Endodermal cell (in vitro differentiated cells): ENCODE measurements at regions not wholly inside any gene's neighbourhood (a gene's known extent, or its start where the extent isn't known, plus 50 kb on each side); places are given as distances from the start of the nearest gene placed in this dataset.

Source experiments
- DNase-seq: peaks from one replicate; pipeline ENCODE4 v3.0.0-alpha.2; 2017
- H3K27ac ChIP-seq: 2 replicates; pipeline ENCODE4 v1.5.1; 2013; ENCODE audit warnings: mild to moderate bottlenecking, low read depth, low read length, moderate library complexity
- H3K27me3 ChIP-seq: 2 replicates; pipeline ENCODE4 v1.6.1; 2013; ENCODE audit warnings: mild to moderate bottlenecking, low read length, moderate library complexity; ENCODE audit not compliant: insufficient read depth, control insufficient read depth, poor library complexity, severe bottlenecking
- H3K36me3 ChIP-seq: 2 replicates; pipeline ENCODE4 v1.7.0; 2013; ENCODE audit warnings: mild to moderate bottlenecking, low read length, moderate library complexity; ENCODE audit not compliant: control insufficient read depth, insufficient read depth
- H3K4me1 ChIP-seq: one replicate; pipeline ENCODE4 v1.7.0; 2013; ENCODE audit warnings: low read length; ENCODE audit not compliant: control insufficient read depth, insufficient read depth
- H3K4me3 ChIP-seq: 2 replicates; pipeline ENCODE4 v1.5.1; 2013; ENCODE audit warnings: mild to moderate bottlenecking, low read length, moderate library complexity
- H3K9ac ChIP-seq: 2 replicates; pipeline ENCODE4 v1.6.1; 2013; ENCODE audit warnings: mild to moderate bottlenecking, low read length, moderate library complexity; ENCODE audit not compliant: poor library complexity, severe bottlenecking; ENCODE audit errors: extremely low read depth
- H3K9me3 ChIP-seq: 2 replicates; pipeline ENCODE4 v1.6.1; 2013; ENCODE audit warnings: mild to moderate bottlenecking, low read length, moderate library complexity; ENCODE audit not compliant: control insufficient read depth
- H3K27ac Mint-ChIP-seq: 2 replicates; pipeline ENCODE4 v1.8.0; 2020; ENCODE audit warnings: mixed read lengths
- H3K27me3 Mint-ChIP-seq: 2 replicates; pipeline ENCODE4 v1.8.0; 2021; ENCODE audit warnings: mild to moderate bottlenecking, mixed read lengths; ENCODE audit not compliant: insufficient read depth
- H3K36me3 Mint-ChIP-seq: 2 replicates; pipeline ENCODE4 v1.8.0; 2020; ENCODE audit warnings: low read depth, mixed read lengths
- H3K4me1 Mint-ChIP-seq: 2 replicates; pipeline ENCODE4 v1.8.0; 2020; ENCODE audit warnings: mixed read lengths
- H3K4me3 Mint-ChIP-seq: 2 replicates; pipeline ENCODE4 v1.8.0; 2020; ENCODE audit warnings: mild to moderate bottlenecking, moderate library complexity, mixed read lengths
- H3K9me3 Mint-ChIP-seq: 2 replicates; pipeline ENCODE4 v1.8.0; 2020; ENCODE audit warnings: mild to moderate bottlenecking, mixed read lengths
- whole genome bisulfite sequencing, 2 experiments: methylation state at CpG; one replicate each; pipeline versions ENCODE4 v1.1.5 to v1.1.7; 2013; ENCODE audit warnings: missing lambda C conversion rate in 2 of 2, mixed read lengths in 1 of 2; ENCODE audit not compliant: insufficient coverage in 1 of 2, insufficient read length in 1 of 2; 5-methylcytosine and 5-hydroxymethylcytosine counted together
- TF ChIP-seq, protein P1 (sequence below): fragments of 200-600 bp; sonication (generic); conservative IDR thresholded peaks from 2 replicates; pipeline ENCODE4 v1.5.0; 2021; ENCODE audit warnings: antibody characterized with exemption, mild to moderate bottlenecking

GRCh38 chr4:91829531-91829930, 474.2 kb upstream of the GRID2 start:
- no peaks in the 10 kb centered on the region for H3K4me1 ChIP-seq
- H3K36me3 ChIP-seq, result no peaks in the 10 kb centered on the region
- Mint-ChIP-seq H3K27me3 (peaks cover 11% of the 10 kb centered on the region), H3K4me3 (no peak overlapping the region), H3K4me1 (no peaks in the 10 kb centered on the region), H3K27ac (no peak overlapping the region), H3K36me3 (no peaks in the 10 kb centered on the region), H3K9me3 (peaks cover 26% of the 10 kb centered on the region)
- H3K9me3 ChIP-seq, result peaks cover 40% of the 10 kb centered on the region
- no peaks in the 10 kb centered on the region for H3K27me3 ChIP-seq
- no peak overlapping the region for H3K4me3 ChIP-seq
- DNase-seq, result no peak
- H3K9ac ChIP-seq, result no peak overlapping the region
- 88% methylated on average over 1 of the region's 1 CpG; no CpG with 5 or more reads in 1 of the 2 experiments for WGBS, 2 experiments
- H3K27ac ChIP-seq, result no peak overlapping the region
- TF ChIP-seq, protein P1, sequence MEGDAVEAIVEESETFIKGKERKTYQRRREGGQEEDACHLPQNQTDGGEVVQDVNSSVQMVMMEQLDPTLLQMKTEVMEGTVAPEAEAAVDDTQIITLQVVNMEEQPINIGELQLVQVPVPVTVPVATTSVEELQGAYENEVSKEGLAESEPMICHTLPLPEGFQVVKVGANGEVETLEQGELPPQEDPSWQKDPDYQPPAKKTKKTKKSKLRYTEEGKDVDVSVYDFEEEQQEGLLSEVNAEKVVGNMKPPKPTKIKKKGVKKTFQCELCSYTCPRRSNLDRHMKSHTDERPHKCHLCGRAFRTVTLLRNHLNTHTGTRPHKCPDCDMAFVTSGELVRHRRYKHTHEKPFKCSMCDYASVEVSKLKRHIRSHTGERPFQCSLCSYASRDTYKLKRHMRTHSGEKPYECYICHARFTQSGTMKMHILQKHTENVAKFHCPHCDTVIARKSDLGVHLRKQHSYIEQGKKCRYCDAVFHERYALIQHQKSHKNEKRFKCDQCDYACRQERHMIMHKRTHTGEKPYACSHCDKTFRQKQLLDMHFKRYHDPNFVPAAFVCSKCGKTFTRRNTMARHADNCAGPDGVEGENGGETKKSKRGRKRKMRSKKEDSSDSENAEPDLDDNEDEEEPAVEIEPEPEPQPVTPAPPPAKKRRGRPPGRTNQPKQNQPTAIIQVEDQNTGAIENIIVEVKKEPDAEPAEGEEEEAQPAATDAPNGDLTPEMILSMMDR, result no peak

DNA sequence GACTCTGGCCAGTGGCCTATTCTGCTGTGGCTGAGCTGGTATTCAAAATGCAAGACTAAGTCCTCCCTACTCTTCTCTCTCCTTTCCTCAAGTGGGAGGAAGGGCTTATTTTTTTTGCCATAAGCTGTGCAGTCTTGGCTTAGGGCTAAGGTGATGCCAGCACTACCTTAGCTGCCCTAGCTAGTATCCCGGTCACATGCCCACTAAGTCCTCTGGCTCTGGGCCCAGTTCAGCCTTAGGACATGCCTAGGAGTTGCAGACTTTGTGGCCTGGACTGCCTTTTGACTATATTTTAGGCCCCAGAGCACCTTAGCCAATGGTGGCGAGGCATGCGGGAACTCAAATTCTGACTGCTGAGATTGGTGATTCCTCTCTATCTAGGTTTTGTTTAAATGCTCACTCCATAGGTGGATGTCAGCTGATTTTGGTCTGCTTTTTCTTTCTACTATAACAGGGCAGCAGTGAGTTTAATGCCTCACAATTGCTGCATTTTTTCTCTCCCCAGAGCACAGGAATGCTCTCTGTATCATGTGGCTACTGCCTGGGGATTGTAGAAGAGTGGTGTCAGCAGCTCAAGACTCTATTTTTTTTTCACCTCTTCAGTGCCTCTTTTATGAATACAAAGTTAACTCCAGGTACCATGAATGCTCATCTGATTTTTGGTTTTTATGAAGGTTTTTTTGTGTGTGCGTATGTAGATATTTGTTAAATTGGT, 472.9 kb upstream of the GRID2 start:
- no peaks in the 10 kb centered on the region for H3K36me3 Mint-ChIP-seq
- peaks cover 29% of the 10 kb centered on the region for H3K9me3 ChIP-seq
- H3K9ac ChIP-seq, result no peak overlapping the region
- H3K9me3 Mint-ChIP-seq, result peaks cover 14% of the 10 kb centered on the region
- H3K27ac Mint-ChIP-seq, result no peak overlapping the region
- no peak overlapping the region for H3K4me3 ChIP-seq
- 97 to 100% methylated on average over 1 to 4 of the region's 4 CpGs for WGBS, 2 experiments
- no peaks in the 10 kb centered on the region for H3K4me1 Mint-ChIP-seq
- no peaks in the 10 kb centered on the region for H3K36me3 ChIP-seq
- H3K27me3 ChIP-seq, result no peaks in the 10 kb centered on the region
- peaks cover 4% of the 10 kb centered on the region for H3K27me3 Mint-ChIP-seq
- no peak overlapping the region for H3K27ac ChIP-seq
- DNase-seq, result no peak
- H3K4me3 Mint-ChIP-seq, result no peak overlapping the region
- TF ChIP-seq, protein P1, result no peak
- no peaks in the 10 kb centered on the region for H3K4me1 ChIP-seq

DNA sequence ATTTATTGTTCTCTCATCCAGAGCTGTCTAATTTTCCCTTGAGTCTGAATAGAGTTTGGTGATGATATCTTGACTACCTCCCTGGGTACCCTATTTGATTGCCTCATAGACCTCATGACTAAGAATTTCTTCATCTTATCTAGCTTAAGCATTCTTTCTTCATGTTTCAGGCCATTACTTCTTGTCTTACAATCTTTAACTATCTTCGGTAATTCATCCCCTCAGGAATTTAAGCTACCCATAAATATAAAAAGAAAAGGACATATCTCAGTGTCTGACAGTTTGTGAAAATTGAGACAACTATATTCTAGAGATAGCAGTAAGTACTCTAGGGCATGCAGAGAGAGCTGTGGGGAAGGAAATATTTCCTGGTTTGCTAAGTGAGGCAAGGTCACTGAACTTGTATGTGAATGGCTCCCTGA, 466.1 kb upstream of the GRID2 start:
- H3K36me3 Mint-ChIP-seq, result no peaks in the 10 kb centered on the region
- Histone ChIP-seq H3K27ac (no peak overlapping the region), H3K36me3 (no peaks in the 10 kb centered on the region), H3K4me3 (no peak overlapping the region), H3K4me1 (no peaks in the 10 kb centered on the region), H3K27me3 (no peaks in the 10 kb centered on the region), H3K9ac (no peak overlapping the region), H3K9me3 (peaks cover 19% of the 10 kb centered on the region)
- WGBS, 2 experiments, result 100% methylated on average over 1 of the region's 1 CpG; no CpG with 5 or more reads in 1 of the 2 experiments
- H3K4me3 Mint-ChIP-seq, result no peak overlapping the region
- H3K27ac Mint-ChIP-seq, result no peak overlapping the region
- no peaks in the 10 kb centered on the region for H3K4me1 Mint-ChIP-seq
- H3K9me3 Mint-ChIP-seq, result peaks cover 8% of the 10 kb centered on the region
- DNase-seq, result no peak
- TF ChIP-seq, protein P1, result no peak
- H3K27me3 Mint-ChIP-seq, result no peaks in the 10 kb centered on the region
